SHP77 treated with DMSO at 0.1 percent for 48 hours (cell line): ENCODE measurements at regions not wholly inside any gene's neighbourhood (a gene's known extent, or its start where the extent isn't known, plus 50 kb on each side); places are given as distances from the start of the nearest gene placed in this dataset.
"Not testable (repeated sequence)": the region's sequence is repeated elsewhere in the genome, so short reads cannot be mapped to it uniquely, and the experiment has no call there.

Experiments
- DNase-seq: peaks from one replicate; lab custom pipeline; 2025; lab: John Stamatoyannopoulos, UW

- not testable (repeated sequence) for DNase-seq
Measured at GRCh38 chr2:95727420-95727819, 135.6 kb downstream of the TRIM43 start.

GRCh38 chr2:95728878-95729596 is 137.2 kb downstream of the TRIM43 start:
- peak; percentile 60 for DNase-seq

DNA sequence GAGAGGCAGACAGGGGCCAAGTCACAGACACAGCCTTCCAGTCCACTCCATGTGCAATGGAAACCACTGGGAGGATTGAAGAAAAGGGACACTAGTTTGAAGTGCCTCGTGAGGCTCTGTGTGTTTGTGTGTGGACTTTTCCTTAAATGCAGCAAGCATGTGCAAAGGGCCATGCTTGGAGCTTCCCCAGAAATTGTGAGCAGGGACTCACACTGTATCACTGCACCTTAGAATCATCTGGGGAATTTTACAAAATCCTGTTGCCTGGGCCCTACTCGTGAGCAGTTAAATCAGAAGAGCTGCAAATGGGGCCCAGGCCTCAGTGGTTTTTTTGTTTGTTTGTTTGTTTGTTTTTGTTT is 137.8 kb downstream of the TRIM43 start:
- DNase-seq, result no peak

GRCh38 chr2:95730813-95731212 is 139.0 kb downstream of the TRIM43 start:
- no peak for DNase-seq

GRCh38 chr2:95734976-95735890 is 143.4 kb downstream of the TRIM43 start:
- DNase-seq, result no peak

GRCh38 chr2:95738301-95738700 is 146.5 kb downstream of the TRIM43 start:
- DNase-seq, result no peak

GRCh38 chr2:95752126-95752525 is 160.3 kb downstream of the TRIM43 start:
- DNase-seq, result not testable (repeated sequence)

DNA sequence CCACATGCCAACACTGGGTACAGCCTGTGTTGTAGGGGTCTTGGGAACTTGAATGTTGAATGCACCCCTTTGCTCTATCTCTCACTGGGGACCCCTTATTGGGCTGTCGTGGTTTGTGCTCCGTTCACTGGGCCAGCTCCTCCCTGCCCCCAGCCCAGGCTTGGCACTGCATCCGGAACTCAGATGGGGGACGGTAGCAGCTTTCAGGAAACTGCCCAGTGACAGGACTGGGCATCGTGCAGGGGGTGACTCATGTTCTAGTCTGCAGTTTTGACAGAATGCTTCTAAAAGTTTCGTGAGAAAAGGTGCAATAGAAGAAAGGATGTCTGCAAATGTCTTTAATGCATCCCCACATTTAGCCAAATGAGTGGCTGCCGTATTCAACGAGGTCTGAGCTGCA is 162.0 kb downstream of the TRIM43 start:
- DNase-seq, result not testable (repeated sequence)

DNA sequence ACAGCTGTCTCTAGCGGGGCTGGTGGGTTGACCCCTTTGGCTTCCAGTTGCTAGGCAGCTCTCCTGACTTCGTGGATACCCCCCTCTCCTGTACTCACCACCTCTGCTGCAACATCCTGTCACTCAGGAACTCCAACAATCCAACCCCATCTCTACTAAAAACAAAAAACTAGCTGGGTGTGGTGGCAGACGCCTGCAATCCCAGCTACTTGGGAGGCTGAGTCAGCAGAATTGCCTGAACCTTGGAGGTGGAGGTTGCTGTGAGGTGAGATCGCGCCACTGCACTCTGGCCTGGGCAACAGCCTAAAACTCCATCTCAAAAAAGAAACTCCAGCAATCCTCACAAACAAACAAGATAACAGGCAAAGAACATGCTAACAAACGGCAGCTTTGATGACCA is 162.4 kb downstream of the TRIM43 start:
- DNase-seq, result not testable (repeated sequence)

DNA sequence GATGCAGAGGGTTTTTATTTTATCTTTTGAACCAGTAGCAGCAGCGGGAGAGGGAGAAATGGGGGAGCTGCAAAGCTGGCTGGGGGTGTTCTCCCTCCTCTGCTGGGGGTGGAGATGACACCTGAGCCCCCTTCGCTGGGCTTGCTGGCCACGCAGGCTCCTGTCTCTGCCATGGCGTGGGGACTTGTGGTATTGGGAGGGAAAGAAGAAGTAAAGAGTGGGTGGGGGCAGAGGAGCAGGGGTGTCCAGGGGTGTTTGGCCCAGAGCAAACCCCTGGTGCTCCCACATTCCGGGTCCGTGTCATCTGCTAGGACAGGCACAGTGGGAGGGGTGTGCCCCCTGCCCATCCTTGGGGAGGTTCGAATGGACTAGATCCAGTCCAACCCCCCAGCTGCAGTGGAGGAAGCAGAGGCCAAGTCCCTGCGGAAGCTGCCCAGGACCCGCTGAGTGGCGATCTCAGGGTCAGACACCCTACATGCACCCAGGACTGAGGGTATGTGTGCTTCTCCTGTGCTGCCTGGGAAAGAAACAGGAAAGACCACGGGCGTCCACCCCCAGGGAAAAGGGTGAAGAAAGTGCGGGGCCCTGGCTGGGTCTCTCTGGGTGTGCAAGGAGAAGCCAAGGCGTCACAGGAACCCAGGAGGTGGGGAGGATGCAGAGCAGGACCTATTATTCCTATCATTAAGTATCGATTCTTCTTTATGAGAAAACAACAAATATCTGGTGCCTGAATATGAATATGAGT is 163.2 kb downstream of the TRIM43 start:
- not testable (repeated sequence) for DNase-seq

DNA sequence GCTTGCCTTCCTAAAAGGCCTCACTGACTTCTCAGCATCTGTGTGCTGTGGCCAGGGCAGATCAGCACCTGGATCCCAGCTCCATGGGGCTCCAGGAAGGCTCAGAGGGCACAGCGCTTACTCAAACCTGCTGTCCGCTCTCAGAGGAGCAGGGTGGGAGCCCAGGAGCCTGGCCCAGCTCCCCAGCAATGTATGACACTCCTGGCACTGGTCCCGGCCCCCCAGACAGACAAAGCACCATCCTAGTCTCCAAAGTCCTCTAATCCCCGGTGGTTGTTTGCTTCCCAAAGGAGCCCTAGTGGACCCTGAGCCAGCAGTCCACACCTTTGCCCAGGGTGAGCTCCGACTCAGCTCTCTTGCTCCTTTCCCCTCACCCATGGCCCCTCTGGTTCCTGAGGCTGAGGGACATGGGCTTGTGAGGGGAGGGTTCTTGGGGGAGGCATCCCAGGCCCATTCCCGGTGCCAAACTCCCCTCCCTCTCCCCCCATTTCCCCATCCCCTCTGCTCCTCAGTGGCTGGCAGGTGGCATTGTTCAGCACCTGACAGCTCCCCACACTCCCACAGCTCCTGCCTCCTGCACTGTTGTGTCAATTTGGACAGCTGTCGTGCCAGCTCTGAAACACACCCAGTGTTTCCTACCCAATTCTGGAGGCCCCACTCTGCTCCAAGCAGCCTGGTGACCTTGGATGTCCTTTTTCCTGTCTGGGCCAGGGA is 164.3 kb downstream of the TRIM43 start:
- DNase-seq, result peak; percentile 21

GRCh38 chr2:95757988-95758387 is 166.2 kb downstream of the TRIM43 start:
- DNase-seq, result no peak

- DNase-seq, result no peak
Measured at GRCh38 chr2:95759481-95760246, 167.9 kb downstream of the TRIM43 start.

DNA sequence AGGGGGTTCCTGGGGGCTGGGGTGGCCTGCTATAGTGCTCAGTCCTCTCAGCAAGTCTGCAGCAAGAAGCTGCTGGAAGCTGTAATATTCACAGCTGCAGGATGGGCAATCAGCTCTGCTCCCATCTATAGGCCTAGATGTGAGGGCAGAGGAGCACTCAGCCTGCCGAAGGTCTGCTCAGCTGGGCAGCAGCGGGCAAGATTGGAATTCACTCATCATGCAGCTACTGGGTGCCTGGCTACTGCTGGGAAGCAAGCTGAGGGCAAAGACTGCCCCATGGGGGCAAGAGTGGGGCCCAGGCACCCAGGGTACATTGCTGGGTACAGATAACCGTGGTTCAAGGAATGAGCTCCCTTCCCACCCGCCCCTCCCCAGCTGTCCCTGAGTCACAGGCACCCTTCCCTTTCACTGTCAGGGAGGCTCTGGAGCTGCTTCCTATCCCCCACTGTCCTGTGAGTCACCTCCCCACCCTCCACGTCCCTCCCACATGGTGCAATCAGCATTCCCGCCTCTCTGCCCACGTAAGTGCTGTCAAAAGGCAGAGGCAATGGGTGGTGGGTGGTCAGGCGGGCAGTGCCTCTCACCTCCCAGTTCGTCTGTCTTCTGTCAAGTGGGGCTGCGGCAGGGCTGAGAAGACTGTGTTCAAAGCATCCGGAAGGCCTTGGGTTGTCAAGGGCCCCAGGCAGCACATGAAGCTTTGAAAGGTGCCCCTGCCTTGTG is 169.2 kb downstream of the TRIM43 start:
- no peak for DNase-seq

DNA sequence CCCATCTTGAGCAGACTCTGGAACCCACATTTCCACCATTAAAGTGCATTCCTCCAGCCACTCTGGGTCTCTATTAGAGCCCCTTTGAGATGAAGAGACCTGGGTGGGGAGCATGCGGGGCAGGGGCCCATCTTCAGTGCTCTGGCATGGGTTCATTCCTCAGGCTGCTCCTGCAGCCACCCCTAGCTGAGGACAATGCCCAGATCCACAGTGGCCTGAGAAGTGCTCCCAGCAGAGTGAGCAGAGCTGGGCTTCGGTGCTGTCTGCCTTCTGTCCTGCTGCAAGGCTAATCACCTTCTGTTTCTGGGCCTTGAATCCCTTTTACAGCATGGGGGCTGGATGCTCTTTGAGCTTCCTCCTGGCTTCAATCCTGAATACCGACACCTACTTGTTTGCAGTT is 169.8 kb downstream of the TRIM43 start:
- no peak for DNase-seq

DNA sequence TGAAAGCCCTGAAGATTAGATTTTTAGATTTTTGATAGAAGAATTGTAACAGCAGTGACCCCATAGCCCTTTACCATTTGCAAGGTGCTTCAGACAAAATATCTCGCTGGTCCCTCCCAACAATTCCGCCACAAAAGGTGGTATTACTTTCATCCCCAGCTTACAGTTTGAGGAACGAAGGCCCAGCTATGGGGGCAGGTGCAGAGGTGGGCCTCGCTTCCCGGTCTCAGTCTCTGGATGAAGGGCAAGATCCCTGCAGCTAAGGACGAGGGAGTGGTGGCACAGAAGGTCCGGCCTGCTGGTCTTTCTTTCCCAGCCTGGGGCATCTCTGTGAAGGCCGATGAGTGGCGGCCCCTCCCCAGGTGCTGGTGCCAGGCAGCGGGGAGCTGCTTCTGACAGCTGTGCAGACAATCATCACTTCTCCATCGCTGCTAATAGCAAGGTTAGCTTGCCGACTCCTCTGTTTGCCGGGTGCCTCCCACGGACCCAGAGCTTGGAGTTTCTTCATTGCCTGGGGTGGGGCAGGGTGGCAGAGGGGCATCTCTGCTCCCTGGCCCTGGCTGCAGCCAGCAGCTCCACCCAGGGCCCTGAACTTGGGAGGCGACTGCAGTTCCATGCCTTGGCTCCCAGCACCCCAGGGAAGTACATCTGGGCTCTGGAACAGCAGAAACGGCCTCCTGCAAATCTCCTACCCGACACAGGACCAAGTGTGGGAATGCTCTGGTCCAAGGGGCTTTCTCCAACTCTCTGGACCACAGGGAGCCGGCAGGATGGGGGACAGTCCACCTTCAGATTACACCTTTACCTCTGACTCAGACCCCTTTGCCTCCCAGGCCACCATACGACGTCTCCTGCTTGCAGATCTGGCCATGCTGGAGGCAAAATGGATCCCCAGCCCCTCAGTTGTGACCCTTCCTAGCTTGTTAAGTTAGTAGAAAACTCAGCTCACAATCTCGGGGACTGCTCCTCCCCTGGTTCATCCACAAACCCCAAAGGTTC is 170.5 kb downstream of the TRIM43 start:
- not testable (repeated sequence) for DNase-seq

- not testable (repeated sequence) for DNase-seq
Measured at GRCh38 chr2:95763074-95763473, 171.3 kb downstream of the TRIM43 start.

GRCh38 chr2:95764966-95765365 is 173.2 kb downstream of the TRIM43 start:
- DNase-seq, result not testable (repeated sequence)
